ENCODE measurements at regions not wholly inside any gene's neighbourhood (a gene's known extent, or its start where the extent isn't known, plus 50 kb on each side); places are given as distances from the start of the nearest gene placed in this dataset.

DNA sequence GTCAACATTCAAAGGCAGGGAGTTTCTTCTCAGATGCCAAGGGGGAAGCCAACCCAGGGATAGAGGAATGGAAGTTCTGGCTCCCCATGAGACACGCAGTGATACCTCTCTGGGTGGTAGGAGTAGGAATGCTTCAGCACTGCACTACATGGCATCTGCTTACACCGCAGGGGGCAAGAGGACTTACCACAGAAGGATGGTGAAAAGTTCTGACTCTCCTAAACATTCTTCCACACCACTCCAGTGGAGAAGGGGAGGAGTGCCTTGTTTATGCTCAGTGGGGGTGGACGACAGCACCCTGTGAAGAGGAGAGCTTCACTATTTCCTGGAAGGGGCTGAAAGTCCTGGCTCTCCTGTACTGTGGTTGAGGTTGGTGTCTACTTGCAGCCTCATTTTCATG lies 1011.3 kb upstream of the WWC1 start:
- no peaks in the 10 kb centered on the region for H3K9me1 ChIP-seq (replicated peaks; ENCODE audit: control insufficient read depth, extremely low read depth, insufficient read depth, low read length)
- intact Hi-C loops (cut with micrococcal nuclease) (no loop called here), dilution Hi-C loops (cut with MboI; ENCODE audit: extremely low pct_ligation_motif_present, low sequenced_read_pairs) (no loop called here)
- no peaks in the 10 kb centered on the region for H3K36me3 ChIP-seq (ENCODE audit: control insufficient read depth in 2 of 2, extremely low read depth in 1 of 2, insufficient read depth in 2 of 2, low read length in 2 of 2)
- no peak overlapping the region for H3K4me2 ChIP-seq (ENCODE audit: insufficient read depth, low read length)
- POLR2A ChIA-PET, result no interaction called here
- H4K20me1 ChIP-seq (replicated peaks; ENCODE audit: control insufficient read depth, extremely low read depth, insufficient read depth, low read length), result no peaks in the 10 kb centered on the region
- no peaks in the 10 kb centered on the region for H3K79me2 ChIP-seq (ENCODE audit: control insufficient read depth, insufficient read depth, low read length)
- no peak overlapping the region for H3K4me3 ChIP-seq (replicated peaks in 1 of 3; ENCODE audit: insufficient read depth in 1 of 3, low read depth in 1 of 3, low read length in 3 of 3)
- H3K27me3 ChIP-seq (ENCODE audit: control insufficient read depth in 2 of 2, insufficient read depth in 2 of 2, low read length in 2 of 2), result no peaks in the 10 kb centered on the region
- DNase-seq (ENCODE audit: low read depth, low spot score) (no peak), FAIRE-seq (no peak)
- no peak for TF ChIP-seq GATA2 (IDR thresholded peaks at IDR 0.05; ENCODE audit: insufficient read depth, insufficient read length, low read depth, low read length)
- TF ChIP-seq, protein P1, sequence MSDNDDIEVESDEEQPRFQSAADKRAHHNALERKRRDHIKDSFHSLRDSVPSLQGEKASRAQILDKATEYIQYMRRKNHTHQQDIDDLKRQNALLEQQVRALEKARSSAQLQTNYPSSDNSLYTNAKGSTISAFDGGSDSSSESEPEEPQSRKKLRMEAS (IDR thresholded peaks at IDR 0.05; ENCODE audit: insufficient read depth, insufficient read length), result no peak
- TF ChIP-seq, protein P2, sequence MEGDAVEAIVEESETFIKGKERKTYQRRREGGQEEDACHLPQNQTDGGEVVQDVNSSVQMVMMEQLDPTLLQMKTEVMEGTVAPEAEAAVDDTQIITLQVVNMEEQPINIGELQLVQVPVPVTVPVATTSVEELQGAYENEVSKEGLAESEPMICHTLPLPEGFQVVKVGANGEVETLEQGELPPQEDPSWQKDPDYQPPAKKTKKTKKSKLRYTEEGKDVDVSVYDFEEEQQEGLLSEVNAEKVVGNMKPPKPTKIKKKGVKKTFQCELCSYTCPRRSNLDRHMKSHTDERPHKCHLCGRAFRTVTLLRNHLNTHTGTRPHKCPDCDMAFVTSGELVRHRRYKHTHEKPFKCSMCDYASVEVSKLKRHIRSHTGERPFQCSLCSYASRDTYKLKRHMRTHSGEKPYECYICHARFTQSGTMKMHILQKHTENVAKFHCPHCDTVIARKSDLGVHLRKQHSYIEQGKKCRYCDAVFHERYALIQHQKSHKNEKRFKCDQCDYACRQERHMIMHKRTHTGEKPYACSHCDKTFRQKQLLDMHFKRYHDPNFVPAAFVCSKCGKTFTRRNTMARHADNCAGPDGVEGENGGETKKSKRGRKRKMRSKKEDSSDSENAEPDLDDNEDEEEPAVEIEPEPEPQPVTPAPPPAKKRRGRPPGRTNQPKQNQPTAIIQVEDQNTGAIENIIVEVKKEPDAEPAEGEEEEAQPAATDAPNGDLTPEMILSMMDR (IDR thresholded peaks at IDR 0.05; ENCODE audit: extremely low read depth in 1 of 2, insufficient read depth in 1 of 2, low read depth in 1 of 2, low read length in 2 of 2), result no peak
- TF ChIP-seq MYC (IDR thresholded peaks at IDR 0.05; ENCODE audit: low read depth, low read length), result no peak
- H3K27ac ChIP-seq (ENCODE audit: insufficient read depth, low read depth, low read length), result no peak overlapping the region
- H2AFZ ChIP-seq (ENCODE audit: low read depth, low read length), result no peak overlapping the region
- no peak overlapping the region for H3K9ac ChIP-seq (replicated peaks; ENCODE audit: extremely low read depth, insufficient read depth, low read length)
- BruUV-seq (replicated peaks), result no TSS peak
- no peaks in the 10 kb centered on the region for H3K9me3 ChIP-seq (replicated peaks; ENCODE audit: control insufficient read depth, insufficient read depth, low read length)
- CTCF ChIA-PET, result no interaction called here
- no peaks in the 10 kb centered on the region for H3K4me1 ChIP-seq (ENCODE audit: control insufficient read depth, extremely low read depth, insufficient read depth, low read length)

DNA sequence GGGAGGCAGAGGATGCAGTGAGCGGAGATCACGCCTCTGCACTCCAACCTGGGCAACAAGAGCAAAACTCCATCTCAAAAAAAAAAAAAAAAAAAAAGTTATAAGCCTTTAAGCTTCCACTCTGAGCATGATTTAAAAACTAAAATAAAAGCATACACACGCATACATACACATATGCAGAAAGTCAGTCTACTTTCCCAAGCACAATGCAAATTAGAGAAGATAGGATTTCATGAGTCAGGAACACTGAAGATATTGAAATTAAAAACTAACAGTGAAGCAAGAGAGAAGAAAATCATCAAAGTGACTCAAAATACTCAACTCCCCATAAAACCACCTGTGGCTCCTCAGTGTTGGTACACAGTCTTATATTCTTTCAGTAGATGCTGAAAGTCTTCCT lies 1009.5 kb upstream of the WWC1 start:
- no peaks in the 10 kb centered on the region for H3K79me2 ChIP-seq (ENCODE audit: control insufficient read depth, insufficient read depth, low read length)
- H3K9me1 ChIP-seq (replicated peaks; ENCODE audit: control insufficient read depth, extremely low read depth, insufficient read depth, low read length), result no peaks in the 10 kb centered on the region
- H3K4me2 ChIP-seq (ENCODE audit: insufficient read depth, low read length), result no peak overlapping the region
- ChIA-PET POLR2A (no interaction called here), CTCF (no interaction called here)
- H3K27ac ChIP-seq (ENCODE audit: insufficient read depth, low read depth, low read length), result no peak overlapping the region
- no peaks in the 10 kb centered on the region for H3K27me3 ChIP-seq (ENCODE audit: control insufficient read depth in 2 of 2, insufficient read depth in 2 of 2, low read length in 2 of 2)
- TF ChIP-seq FOS (IDR thresholded peaks at IDR 0.05; ENCODE audit: borderline replicate concordance, insufficient read depth, low read length) (no peak), MYC (IDR thresholded peaks at IDR 0.05; ENCODE audit: low read depth, low read length) (no peak)
- TF ChIP-seq, protein P1 (IDR thresholded peaks at IDR 0.05; ENCODE audit: insufficient read depth, insufficient read length), result no peak
- DNase-seq (ENCODE audit: low read depth, low spot score) (no peak), FAIRE-seq (no peak)
- H3K4me3 ChIP-seq (replicated peaks in 1 of 3; ENCODE audit: insufficient read depth in 1 of 3, low read depth in 1 of 3, low read length in 3 of 3), result no peak overlapping the region
- H3K9me3 ChIP-seq (replicated peaks; ENCODE audit: control insufficient read depth, insufficient read depth, low read length), result no peaks in the 10 kb centered on the region
- H3K4me1 ChIP-seq (ENCODE audit: control insufficient read depth, extremely low read depth, insufficient read depth, low read length), result no peaks in the 10 kb centered on the region
- intact Hi-C loops (cut with micrococcal nuclease) (no loop called here), dilution Hi-C loops (cut with MboI; ENCODE audit: extremely low pct_ligation_motif_present, low sequenced_read_pairs) (no loop called here)
- no peaks in the 10 kb centered on the region for H3K36me3 ChIP-seq (ENCODE audit: control insufficient read depth in 2 of 2, extremely low read depth in 1 of 2, insufficient read depth in 2 of 2, low read length in 2 of 2)
- no TSS peak for BruUV-seq (replicated peaks)
- H2AFZ ChIP-seq (ENCODE audit: low read depth, low read length), result no peak overlapping the region
- no peaks in the 10 kb centered on the region for H4K20me1 ChIP-seq (replicated peaks; ENCODE audit: control insufficient read depth, extremely low read depth, insufficient read depth, low read length)
- no peak overlapping the region for H3K9ac ChIP-seq (replicated peaks; ENCODE audit: extremely low read depth, insufficient read depth, low read length)

Data from endothelial cell of umbilical vein (primary cell).